GM19324 (cell line): ENCODE measurements at regions not wholly inside any gene's neighbourhood (a gene's known extent, or its start where the extent isn't known, plus 50 kb on each side); places are given as distances from the start of the nearest gene placed in this dataset.

Source experiments
- ATAC-seq: cut with Tn5 transposase; IDR thresholded peaks from one replicate; pipeline ENCODE4 v1.9.1; 2021; ENCODE audit warnings: mild to moderate bottlenecking, moderate library complexity; ENCODE audit not compliant: unreplicated experiment, low FRiP score

GRCh38 chr6:113301651-113302050 lies 555.5 kb upstream of the MARCKS start:
- no peak for ATAC-seq

GRCh38 chr6:113304116-113304515 lies 553.0 kb upstream of the MARCKS start:
- no peak for ATAC-seq

DNA sequence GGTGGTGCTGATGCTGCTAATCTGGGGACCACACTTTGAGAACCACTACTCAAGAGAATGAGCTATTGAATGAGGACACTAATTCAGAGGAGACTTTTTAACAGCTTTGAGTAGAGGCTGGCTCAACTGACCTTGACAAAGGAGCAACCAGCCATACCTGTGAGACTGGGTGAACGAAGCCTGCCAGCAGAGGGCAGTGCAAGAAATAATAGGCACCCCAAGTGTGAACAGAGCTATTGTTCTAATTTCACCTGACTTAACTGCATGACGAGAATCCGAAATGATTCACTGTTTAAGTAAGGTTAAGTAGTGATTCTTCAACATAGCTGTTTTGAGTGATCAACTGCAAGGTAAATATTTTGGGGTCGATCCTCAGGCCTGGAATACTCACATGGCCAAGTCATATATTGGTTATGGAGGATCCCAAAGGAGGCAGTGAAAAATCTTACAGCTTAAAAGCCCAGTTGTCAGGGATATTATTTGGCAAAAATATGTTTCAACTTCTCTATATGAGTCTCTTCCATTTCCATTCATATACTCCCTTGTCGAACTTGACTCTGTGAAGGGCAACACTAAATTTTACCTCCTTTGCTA lies 550.5 kb upstream of the MARCKS start:
- ATAC-seq, result peak; percentile 95

DNA sequence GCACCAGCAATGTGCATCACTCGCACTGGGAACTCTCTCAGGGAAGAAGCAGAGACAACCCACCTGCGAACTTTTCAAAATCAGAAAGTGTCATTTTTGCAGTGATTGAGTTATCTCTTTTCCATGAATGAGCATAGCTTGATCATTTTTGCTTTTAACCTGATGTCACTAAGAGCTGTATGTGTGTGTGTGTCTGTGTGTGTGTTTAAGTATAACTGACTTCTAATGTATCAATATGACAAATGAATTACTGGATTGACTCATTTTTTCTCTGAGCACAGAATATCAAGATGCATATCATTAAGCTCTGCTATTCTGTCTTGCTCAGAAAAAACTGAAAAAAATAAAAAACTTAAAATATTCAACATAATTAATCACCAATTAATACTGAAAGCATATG lies 548.9 kb upstream of the MARCKS start:
- no peak for ATAC-seq

DNA sequence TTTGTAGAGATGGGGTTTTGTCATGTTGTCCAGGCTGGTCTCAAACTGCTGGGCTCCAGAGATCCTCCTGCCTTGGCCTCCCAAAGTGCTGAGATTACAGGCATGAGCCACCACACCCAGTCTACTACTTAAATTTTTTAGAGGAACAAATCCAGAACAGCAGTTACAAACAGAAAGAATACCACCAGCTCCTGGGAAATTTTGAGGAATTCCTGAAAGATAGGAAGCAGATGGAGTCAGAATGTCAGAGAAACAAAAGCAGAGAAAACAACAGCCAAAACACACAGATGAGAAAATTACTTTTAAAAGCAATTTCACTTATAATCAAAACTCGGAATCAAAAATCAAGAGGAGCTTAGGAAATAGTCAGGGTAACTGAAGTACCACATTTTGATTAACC lies 543.3 kb upstream of the MARCKS start:
- no peak for ATAC-seq

- ATAC-seq, result no peak
Observed at GRCh38 chr6:113315165-113315564, 542.0 kb upstream of the MARCKS start.

- ATAC-seq, result no peak
Observed at GRCh38 chr6:113315879-113316278, 541.3 kb upstream of the MARCKS start.

DNA sequence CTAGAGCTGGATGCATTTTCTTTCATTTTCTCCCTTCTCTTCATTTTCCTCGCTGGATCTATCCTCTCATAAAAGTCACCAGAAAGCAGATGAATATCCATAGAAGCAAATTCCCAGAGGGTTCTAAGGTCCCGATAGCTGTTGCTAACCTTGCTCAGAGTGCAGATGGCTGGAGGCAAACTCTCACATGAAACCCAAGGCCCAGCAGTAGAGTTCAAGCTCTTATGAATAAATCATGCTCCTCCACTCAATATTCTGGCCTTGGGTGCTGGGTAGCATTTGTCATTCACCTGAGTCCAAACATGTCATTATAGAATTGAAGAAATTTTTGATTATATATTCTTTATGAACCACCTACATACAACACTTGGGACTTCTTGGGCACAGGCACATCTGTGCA lies 539.7 kb upstream of the MARCKS start:
- no peak for ATAC-seq

- ATAC-seq, result no peak
Observed at GRCh38 chr6:113317891-113318574, 539.1 kb upstream of the MARCKS start.

GRCh38 chr6:113318575-113318917 lies 538.6 kb upstream of the MARCKS start:
- no peak for ATAC-seq

GRCh38 chr6:113320653-113321052 lies 536.5 kb upstream of the MARCKS start:
- no peak for ATAC-seq

DNA sequence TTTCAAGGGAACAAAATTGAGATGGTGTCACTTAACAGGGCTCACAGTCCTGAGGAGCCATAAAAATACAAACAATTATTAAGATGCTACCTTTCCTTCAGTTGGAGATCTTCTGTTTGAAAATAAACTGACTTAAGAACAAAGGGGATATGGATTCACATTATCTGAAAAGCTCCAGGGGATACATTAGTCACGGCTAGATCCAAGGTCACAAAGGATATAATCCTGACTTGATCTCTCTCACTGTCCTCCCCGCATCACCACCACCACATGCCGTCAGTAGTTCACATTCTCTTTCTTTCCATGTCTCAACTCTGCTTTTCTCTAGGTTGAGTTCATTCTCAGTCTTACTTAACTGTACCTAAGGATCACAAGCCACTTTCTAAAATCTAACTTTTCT lies 530.4 kb upstream of the MARCKS start:
- ATAC-seq, result no peak

DNA sequence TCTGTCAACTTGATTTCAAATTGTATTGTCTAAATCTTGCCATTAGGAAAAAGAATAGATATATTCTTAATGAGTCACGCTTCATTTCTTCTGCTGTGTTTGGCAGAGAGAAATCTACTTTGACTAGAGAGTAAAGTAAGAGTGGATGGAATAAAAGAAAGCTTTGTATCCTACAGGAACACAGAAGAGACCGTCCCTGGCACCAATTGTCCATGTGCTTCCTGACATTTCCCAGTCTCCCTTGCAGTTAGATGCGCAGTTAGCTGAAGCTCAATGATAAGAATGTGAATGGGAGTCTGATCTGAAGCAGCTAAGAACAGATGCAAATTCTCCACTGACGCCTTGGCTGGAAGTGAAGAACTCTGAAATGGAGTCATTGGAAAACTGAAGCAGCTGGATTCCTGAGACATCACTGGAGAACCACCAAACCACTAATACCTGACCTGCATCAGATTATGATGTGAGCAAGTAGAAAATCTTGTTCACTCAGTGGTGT lies 528.2 kb upstream of the MARCKS start:
- no peak for ATAC-seq

DNA sequence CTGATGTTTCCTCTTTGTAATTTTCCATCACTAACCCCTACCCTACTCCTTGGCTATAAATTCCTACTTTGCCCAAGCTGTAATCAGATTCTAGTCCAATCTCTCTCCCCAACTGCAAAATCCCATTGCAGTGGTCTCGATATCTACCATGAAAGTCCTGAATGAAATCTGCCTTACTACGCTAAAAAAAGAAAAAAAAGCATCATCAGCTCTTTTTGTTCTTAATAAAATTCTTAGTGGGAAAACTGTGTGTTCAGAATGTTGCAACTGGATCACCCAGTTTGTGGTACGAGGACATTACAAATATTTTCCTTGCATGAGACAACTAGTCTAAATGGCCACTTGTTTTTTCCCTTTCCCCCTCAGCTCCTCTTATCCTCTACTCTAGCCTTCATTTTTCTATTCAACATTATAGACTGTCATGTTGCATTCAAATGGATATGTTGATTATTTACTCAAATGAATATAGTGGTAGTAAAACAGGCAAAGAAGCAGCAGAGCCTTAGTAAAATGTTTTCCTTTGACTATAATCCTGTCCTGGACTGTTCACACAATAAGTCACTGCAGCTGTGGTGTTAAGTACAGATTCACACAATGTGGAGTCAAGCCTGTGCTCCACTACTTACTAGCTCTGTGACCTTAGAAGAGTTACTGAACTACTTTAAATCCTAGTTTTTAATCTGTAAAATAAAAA lies 527.1 kb upstream of the MARCKS start:
- ATAC-seq, result no peak

DNA sequence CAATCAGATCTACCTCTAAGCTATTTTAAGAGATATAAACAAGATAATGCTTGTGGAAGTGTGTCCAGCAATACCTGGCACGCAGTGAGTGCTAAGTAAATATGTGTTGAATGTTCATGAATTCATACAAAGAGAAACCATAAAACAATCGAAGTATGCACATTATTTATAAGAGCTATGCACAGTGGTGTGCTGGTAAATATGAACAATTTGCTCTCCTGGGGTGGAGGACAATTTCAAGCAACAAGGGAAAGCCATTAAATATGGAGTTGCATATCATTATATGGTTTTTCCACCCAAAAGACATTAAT lies 526.6 kb upstream of the MARCKS start:
- ATAC-seq, result no peak

DNA sequence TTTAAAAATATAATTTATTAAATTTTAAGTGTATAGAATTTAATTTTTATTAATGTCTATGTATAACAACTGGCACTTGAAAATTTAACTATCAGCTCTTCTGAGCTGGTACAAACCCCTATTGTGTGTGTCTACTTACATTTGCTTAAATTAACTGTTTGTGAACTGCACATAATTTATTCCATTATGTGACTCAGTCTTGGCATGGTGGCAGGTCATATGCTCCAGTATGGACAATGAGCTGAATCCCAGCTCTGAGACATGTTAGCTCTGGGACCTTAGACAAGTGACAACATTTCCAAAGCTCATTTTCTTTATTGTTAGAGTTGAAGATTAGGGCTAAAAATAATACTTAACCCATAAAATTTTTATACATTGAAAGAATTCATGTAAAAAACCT lies 526.1 kb upstream of the MARCKS start:
- no peak for ATAC-seq

GRCh38 chr6:113338644-113339043 lies 518.5 kb upstream of the MARCKS start:
- ATAC-seq, result no peak

DNA sequence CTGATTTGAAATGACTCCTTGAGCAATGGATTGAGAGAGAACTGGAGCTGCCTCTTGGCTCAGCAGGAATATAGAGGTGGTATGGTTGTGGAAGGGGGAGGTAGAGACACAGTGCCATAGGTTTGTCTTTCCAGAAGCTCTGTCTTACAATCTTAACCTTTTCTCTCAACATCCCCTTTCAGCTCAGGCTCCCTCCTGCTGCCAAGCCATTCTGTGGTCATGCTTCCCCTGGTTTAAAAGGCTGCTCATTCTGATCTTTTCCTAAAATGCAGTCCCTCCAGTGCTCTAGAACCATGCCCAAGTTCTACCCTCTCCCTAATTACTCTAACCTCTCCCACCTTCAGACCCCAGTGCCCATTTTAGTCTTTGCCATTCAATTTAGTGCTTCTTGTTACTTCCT lies 517.9 kb upstream of the MARCKS start:
- ATAC-seq, result no peak

DNA sequence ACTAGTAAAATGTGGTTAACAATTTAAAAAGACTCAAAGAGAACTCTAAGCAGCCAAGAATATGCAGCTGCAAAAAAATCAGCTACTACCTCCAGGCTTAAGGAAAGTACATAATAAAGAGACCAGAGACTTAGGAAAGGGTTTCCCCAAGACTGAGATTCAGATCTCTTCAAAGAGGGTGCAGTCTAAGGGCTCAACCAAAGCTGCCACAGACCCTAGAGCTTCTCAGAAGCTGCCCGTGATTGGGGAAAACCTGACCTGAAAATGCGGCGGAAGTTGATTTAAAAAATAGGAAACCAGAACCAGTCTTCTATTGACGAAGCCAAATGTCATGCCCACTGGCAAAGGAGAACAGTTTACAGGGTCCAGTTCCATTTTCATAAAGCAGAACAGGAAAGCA lies 516.8 kb upstream of the MARCKS start:
- no peak for ATAC-seq

GRCh38 chr6:113343940-113344339 lies 513.2 kb upstream of the MARCKS start:
- no peak for ATAC-seq

GRCh38 chr6:113344969-113345368 lies 512.2 kb upstream of the MARCKS start:
- ATAC-seq, result no peak

- no peak for ATAC-seq
Observed at GRCh38 chr6:113347436-113347835, 509.7 kb upstream of the MARCKS start.
